Neural cell (in vitro differentiated cells): ENCODE measurements at regions not wholly inside any gene's neighbourhood (a gene's known extent, or its start where the extent isn't known, plus 50 kb on each side); places are given as distances from the start of the nearest gene placed in this dataset.

ENCODE experiments used
- H2AFZ ChIP-seq: fragments of 200-600, 300-800 bp; sonication (generic), shearing (Covaris generic); 2 replicates; pipeline ENCODE4 v1.6.0; 2014; ENCODE audit warnings: low read depth, mild to moderate bottlenecking, antibody characterized with exemption, low read length, moderate library complexity
- H3F3A ChIP-seq: fragments of 200-600 bp; shearing (Covaris generic); 2 replicates; pipeline ENCODE4 v1.6.1; 2016; ENCODE audit warnings: mild to moderate bottlenecking, moderate library complexity, mixed read lengths, antibody characterized with exemption, low read length; ENCODE audit not compliant: insufficient read depth, poor library complexity, severe bottlenecking
- H3K27ac ChIP-seq: fragments of 200-600, 300-800 bp; sonication (generic), shearing (Covaris generic); 2 replicates; pipeline ENCODE4 v1.5.1; 2014; ENCODE audit warnings: mild to moderate bottlenecking, low read length, moderate library complexity
- H3K27me3 ChIP-seq: fragments of 300-800, 200-600 bp; sonication (generic), shearing (Covaris generic); 2 replicates; pipeline ENCODE4 v1.6.0; 2014; ENCODE audit warnings: mild to moderate bottlenecking, low read depth, low read length, moderate library complexity; ENCODE audit not compliant: insufficient read depth
- H3K36me3 ChIP-seq: fragments of 300-800, 200-600 bp; sonication (generic), shearing (Covaris generic); 2 replicates; pipeline ENCODE4 v1.5.1; 2014; ENCODE audit warnings: mild to moderate bottlenecking, antibody characterized with exemption, low read length, moderate library complexity; ENCODE audit not compliant: insufficient read depth
- H3K4me2 ChIP-seq: fragments of 300-800, 200-600 bp; sonication (generic), shearing (Covaris generic); 2 replicates; pipeline ENCODE4 v1.6.0; 2014; ENCODE audit warnings: mild to moderate bottlenecking, low read length
- H3K4me3 ChIP-seq: fragments of 300-800, 200-600 bp; sonication (generic), shearing (Covaris generic); 2 replicates; pipeline ENCODE4 v1.5.1; 2014; ENCODE audit warnings: mild to moderate bottlenecking, low read length, moderate library complexity
- H3K79me2 ChIP-seq: fragments of 200-600 bp; shearing (Covaris generic); replicated peaks from 2 replicates; pipeline ENCODE4 v1.6.0; 2014; ENCODE audit warnings: mild to moderate bottlenecking, low read length, moderate library complexity; ENCODE audit not compliant: insufficient read depth
- H3K9ac ChIP-seq: fragments of 300-800, 200-600 bp; sonication (generic), shearing (Covaris generic); 2 replicates; pipeline ENCODE4 v1.6.1; 2016; ENCODE audit warnings: mild to moderate bottlenecking, low read length, mixed read lengths
- H3K9me2 ChIP-seq: fragments of 200-600 bp; shearing (Covaris generic); 2 replicates; pipeline ENCODE4 v1.6.1; 2016; ENCODE audit warnings: mild to moderate bottlenecking, low read length, mixed read lengths; ENCODE audit not compliant: insufficient read depth
- H3K9me3 ChIP-seq: fragments of 200-600, 300-800 bp; sonication (generic), shearing (Covaris generic); 2 replicates; pipeline ENCODE4 v1.6.1; 2016; ENCODE audit warnings: mild to moderate bottlenecking, mixed run types, low read length, moderate library complexity, mixed read lengths
- H4K20me1 ChIP-seq: fragments of 200-600 bp; shearing (Covaris generic); 2 replicates; pipeline ENCODE4 v1.6.1; 2016; ENCODE audit warnings: mild to moderate bottlenecking, mixed run types; ENCODE audit not compliant: insufficient read depth
- EP300 ChIP-seq: fragments of 450-650 bp; conservative IDR thresholded peaks from 2 replicates; pipeline ENCODE4 v1.6.1; 2014; ENCODE audit warnings: antibody characterized with exemption, mild to moderate bottlenecking, moderate library complexity; ENCODE audit not compliant: poor library complexity, severe bottlenecking
- EZH2 ChIP-seq: fragments of 200-600, 300-800 bp; shearing (Covaris generic), sonication (generic); IDR thresholded peaks from 2 replicates; pipeline ENCODE4 v1.6.1; 2014; ENCODE audit warnings: antibody characterized with exemption, low read length, borderline replicate concordance, mild to moderate bottlenecking; ENCODE audit not compliant: insufficient read depth, poor library complexity, severe bottlenecking
- MXI1 ChIP-seq: fragments of 450-650 bp; conservative IDR thresholded peaks from 2 replicates; pipeline ENCODE4 v1.6.1; 2014; ENCODE audit warnings: antibody characterized with exemption, mild to moderate bottlenecking; ENCODE audit not compliant: poor library complexity, severe bottlenecking
- POLR2AphosphoS5 ChIP-seq: IDR thresholded peaks from 2 replicates; pipeline ENCODE4 v1.6.1; 2012
- RAD21 ChIP-seq: fragments of 450-650 bp; conservative IDR thresholded peaks from 2 replicates; pipeline ENCODE4 v1.6.1; 2014; ENCODE audit warnings: antibody characterized with exemption, mild to moderate bottlenecking, moderate library complexity
- SMC3 ChIP-seq: fragments of 450-650 bp; conservative IDR thresholded peaks from 2 replicates; pipeline ENCODE4 v1.6.1; 2014; ENCODE audit warnings: antibody characterized with exemption, mild to moderate bottlenecking, moderate library complexity; ENCODE audit not compliant: poor library complexity
- TAF1 ChIP-seq: IDR thresholded peaks from 2 replicates; pipeline ENCODE4 v1.6.1; 2012; ENCODE audit warnings: low read depth
- TF ChIP-seq, protein P1 (sequence below): fragments of 450-650 bp; IDR thresholded peaks from 2 replicates; pipeline ENCODE4 v1.5.1; 2014; ENCODE audit warnings: antibody characterized with exemption, mild to moderate bottlenecking, moderate library complexity; ENCODE audit not compliant: poor library complexity, severe bottlenecking
- TF ChIP-seq, protein P2 (sequence below): IDR thresholded peaks from 2 replicates; pipeline ENCODE4 v1.6.1; 2012; ENCODE audit warnings: borderline replicate concordance

DNA sequence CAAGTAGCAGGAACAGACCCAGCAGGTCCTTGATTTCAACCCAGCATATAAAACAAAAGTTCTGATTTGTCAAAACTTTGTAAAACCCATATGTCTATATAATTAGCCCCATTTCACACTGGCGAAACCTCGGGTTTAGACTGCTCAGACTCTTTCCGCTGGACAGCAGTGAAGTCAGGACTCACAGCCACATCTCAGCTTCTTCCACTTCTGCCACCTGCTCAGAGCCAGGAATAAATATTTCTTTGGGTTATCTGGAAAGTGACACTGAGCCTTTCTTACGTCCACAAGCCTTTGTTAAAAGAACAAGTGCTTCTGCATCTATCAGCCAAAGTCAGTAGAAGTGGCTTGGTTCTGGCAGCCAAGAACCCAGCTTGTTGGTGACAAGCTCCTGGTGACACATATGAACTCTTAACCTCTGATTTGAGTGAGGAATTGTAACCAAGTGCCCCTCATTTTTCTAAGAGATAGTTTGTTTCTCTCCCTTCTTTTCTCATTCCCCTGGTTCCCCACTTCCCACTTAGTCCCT lies 118.1 kb upstream of the CHD2 start:
- Histone ChIP-seq H3K4me3 (no peak overlapping the region), H3K4me2 (no peak overlapping the region), H3K36me3 (no peaks in the 10 kb centered on the region), H3K9me3 (no peaks in the 10 kb centered on the region), H3K27me3 (no peaks in the 10 kb centered on the region), H3K79me2 (no peaks in the 10 kb centered on the region), H3K9ac (no peak overlapping the region), H3F3A (no peaks in the 10 kb centered on the region), H3K9me2 (no peaks in the 10 kb centered on the region), H4K20me1 (no peaks in the 10 kb centered on the region), H3K27ac (peak overlapping the region; percentile 95), H2AFZ (no peak overlapping the region)
- TF ChIP-seq TAF1 (no peak), POLR2AphosphoS5 (no peak), MXI1 (no peak), RAD21 (no peak), EP300 (no peak), SMC3 (no peak), EZH2 (no peak)
- TF ChIP-seq, protein P1, sequence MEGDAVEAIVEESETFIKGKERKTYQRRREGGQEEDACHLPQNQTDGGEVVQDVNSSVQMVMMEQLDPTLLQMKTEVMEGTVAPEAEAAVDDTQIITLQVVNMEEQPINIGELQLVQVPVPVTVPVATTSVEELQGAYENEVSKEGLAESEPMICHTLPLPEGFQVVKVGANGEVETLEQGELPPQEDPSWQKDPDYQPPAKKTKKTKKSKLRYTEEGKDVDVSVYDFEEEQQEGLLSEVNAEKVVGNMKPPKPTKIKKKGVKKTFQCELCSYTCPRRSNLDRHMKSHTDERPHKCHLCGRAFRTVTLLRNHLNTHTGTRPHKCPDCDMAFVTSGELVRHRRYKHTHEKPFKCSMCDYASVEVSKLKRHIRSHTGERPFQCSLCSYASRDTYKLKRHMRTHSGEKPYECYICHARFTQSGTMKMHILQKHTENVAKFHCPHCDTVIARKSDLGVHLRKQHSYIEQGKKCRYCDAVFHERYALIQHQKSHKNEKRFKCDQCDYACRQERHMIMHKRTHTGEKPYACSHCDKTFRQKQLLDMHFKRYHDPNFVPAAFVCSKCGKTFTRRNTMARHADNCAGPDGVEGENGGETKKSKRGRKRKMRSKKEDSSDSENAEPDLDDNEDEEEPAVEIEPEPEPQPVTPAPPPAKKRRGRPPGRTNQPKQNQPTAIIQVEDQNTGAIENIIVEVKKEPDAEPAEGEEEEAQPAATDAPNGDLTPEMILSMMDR = no peak
- TF ChIP-seq, protein P2, sequence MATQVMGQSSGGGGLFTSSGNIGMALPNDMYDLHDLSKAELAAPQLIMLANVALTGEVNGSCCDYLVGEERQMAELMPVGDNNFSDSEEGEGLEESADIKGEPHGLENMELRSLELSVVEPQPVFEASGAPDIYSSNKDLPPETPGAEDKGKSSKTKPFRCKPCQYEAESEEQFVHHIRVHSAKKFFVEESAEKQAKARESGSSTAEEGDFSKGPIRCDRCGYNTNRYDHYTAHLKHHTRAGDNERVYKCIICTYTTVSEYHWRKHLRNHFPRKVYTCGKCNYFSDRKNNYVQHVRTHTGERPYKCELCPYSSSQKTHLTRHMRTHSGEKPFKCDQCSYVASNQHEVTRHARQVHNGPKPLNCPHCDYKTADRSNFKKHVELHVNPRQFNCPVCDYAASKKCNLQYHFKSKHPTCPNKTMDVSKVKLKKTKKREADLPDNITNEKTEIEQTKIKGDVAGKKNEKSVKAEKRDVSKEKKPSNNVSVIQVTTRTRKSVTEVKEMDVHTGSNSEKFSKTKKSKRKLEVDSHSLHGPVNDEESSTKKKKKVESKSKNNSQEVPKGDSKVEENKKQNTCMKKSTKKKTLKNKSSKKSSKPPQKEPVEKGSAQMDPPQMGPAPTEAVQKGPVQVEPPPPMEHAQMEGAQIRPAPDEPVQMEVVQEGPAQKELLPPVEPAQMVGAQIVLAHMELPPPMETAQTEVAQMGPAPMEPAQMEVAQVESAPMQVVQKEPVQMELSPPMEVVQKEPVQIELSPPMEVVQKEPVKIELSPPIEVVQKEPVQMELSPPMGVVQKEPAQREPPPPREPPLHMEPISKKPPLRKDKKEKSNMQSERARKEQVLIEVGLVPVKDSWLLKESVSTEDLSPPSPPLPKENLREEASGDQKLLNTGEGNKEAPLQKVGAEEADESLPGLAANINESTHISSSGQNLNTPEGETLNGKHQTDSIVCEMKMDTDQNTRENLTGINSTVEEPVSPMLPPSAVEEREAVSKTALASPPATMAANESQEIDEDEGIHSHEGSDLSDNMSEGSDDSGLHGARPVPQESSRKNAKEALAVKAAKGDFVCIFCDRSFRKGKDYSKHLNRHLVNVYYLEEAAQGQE = no peak

DNA sequence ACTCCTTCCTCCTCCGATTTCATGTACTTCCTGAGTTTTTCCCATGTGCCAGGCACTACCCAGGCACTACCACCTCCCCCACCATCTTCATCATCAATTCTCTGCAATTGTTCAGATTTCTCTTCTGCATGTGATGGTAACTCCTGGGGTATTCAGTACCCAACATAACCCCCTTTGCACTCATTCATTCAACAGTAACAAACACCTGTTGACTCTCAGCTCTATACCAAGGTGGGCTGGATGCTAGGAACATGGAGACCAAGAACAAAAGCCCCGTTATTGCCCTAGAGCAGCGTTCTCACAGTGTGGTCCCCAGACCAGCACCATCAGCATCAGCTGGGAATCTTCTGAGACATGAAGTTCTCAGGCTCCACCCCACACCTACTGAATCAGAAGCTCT lies 113.0 kb upstream of the CHD2 start:
- H3F3A ChIP-seq = no peaks in the 10 kb centered on the region
- no peaks in the 10 kb centered on the region for H3K27me3 ChIP-seq
- H3K36me3 ChIP-seq = no peaks in the 10 kb centered on the region
- H3K4me3 ChIP-seq = no peak overlapping the region
- H3K27ac ChIP-seq = no peak overlapping the region
- H3K9me2 ChIP-seq = no peaks in the 10 kb centered on the region
- no peak overlapping the region for H2AFZ ChIP-seq
- TF ChIP-seq EZH2 (no peak), RAD21 (no peak), POLR2AphosphoS5 (no peak), SMC3 (no peak), EP300 (no peak), TAF1 (no peak), MXI1 (no peak)
- TF ChIP-seq, protein P1 = no peak
- TF ChIP-seq, protein P2 = no peak
- H3K4me2 ChIP-seq = no peak overlapping the region
- no peaks in the 10 kb centered on the region for H3K79me2 ChIP-seq
- no peaks in the 10 kb centered on the region for H4K20me1 ChIP-seq
- H3K9me3 ChIP-seq = no peaks in the 10 kb centered on the region
- no peak overlapping the region for H3K9ac ChIP-seq
